Effector memory CD4-positive, alpha-beta T cell (primary cell): ENCODE measurements at regions not wholly inside any gene's neighbourhood (a gene's known extent, or its start where the extent isn't known, plus 50 kb on each side); places are given as distances from the start of the nearest gene placed in this dataset.
"Not testable (repeated sequence)": the region's sequence is repeated elsewhere in the genome, so short reads cannot be mapped to it uniquely, and the experiment has no call there.

Source experiments
- DNase-seq, 3 donors: peaks; one replicate each; pipeline ENCODE4 v3.0.0-alpha.2; 2020
- H3K27ac ChIP-seq: 2 replicates; pipeline ENCODE4 v1.7.0; 2013; ENCODE audit warnings: mild to moderate bottlenecking, low read length, moderate library complexity; ENCODE audit not compliant: insufficient read depth, poor library complexity, severe bottlenecking
- H3K27me3 ChIP-seq: replicated peaks from 2 replicates; pipeline ENCODE4 v1.7.0; 2013; ENCODE audit warnings: mild to moderate bottlenecking, low read length; ENCODE audit not compliant: insufficient read depth, control insufficient read depth, poor library complexity, severe bottlenecking
- H3K36me3 ChIP-seq: 2 replicates; pipeline ENCODE4 v1.7.0; 2013; ENCODE audit warnings: mild to moderate bottlenecking, low read length, moderate library complexity; ENCODE audit not compliant: control insufficient read depth, insufficient read depth
- H3K4me1 ChIP-seq: 2 replicates; pipeline ENCODE4 v1.7.0; 2013; ENCODE audit warnings: low read length, mild to moderate bottlenecking; ENCODE audit not compliant: control insufficient read depth, insufficient read depth, poor library complexity, severe bottlenecking
- H3K4me3 ChIP-seq: 2 replicates; pipeline ENCODE4 v1.7.0; 2013; ENCODE audit warnings: low read length, low read depth, mild to moderate bottlenecking; ENCODE audit not compliant: insufficient read depth, poor library complexity, severe bottlenecking
- H3K9me3 ChIP-seq: 2 replicates; pipeline ENCODE4 v1.7.0; 2013; ENCODE audit warnings: mild to moderate bottlenecking, low read length, moderate library complexity; ENCODE audit not compliant: control insufficient read depth

GRCh38 chr10:113479346-113480080, 73.3 kb upstream of the HABP2 start:
- Histone ChIP-seq H3K4me3 (no peak overlapping the region), H3K27ac (no peak overlapping the region), H3K4me1 (no peaks in the 10 kb centered on the region), H3K27me3 (no peaks in the 10 kb centered on the region), H3K36me3 (no peaks in the 10 kb centered on the region), H3K9me3 (no peaks in the 10 kb centered on the region)
- DNase-seq, result no peak

DNA sequence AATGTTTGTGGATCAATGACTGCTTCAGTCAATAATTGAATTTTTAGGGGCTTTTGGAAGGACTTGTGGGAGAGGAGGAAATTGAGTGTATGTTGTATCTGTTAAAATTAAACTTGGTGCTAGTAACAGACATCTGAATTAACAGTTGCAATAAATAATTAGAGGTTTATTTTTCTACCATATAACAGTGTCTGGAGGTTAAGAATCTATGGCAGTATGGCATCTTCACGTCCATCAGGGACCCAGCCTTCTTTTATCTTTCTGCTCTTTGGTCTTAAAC, 72.8 kb upstream of the HABP2 start:
- Histone ChIP-seq H3K27me3 (no peaks in the 10 kb centered on the region), H3K4me3 (no peak overlapping the region), H3K36me3 (no peaks in the 10 kb centered on the region), H3K9me3 (no peaks in the 10 kb centered on the region), H3K27ac (no peak overlapping the region), H3K4me1 (no peaks in the 10 kb centered on the region)
- no peak for DNase-seq

- no peaks in the 10 kb centered on the region for H3K27me3 ChIP-seq
- no peaks in the 10 kb centered on the region for H3K9me3 ChIP-seq
- no peak overlapping the region for H3K27ac ChIP-seq
- no peaks in the 10 kb centered on the region for H3K4me1 ChIP-seq
- DNase-seq, result no peak
- no peak overlapping the region for H3K4me3 ChIP-seq
- no peaks in the 10 kb centered on the region for H3K36me3 ChIP-seq
Measured at GRCh38 chr10:113480851-113481502, 71.9 kb upstream of the HABP2 start.

GRCh38 chr10:113484487-113484886, 68.4 kb upstream of the HABP2 start:
- Histone ChIP-seq H3K36me3 (no peaks in the 10 kb centered on the region), H3K27me3 (no peaks in the 10 kb centered on the region), H3K4me3 (no peak overlapping the region), H3K9me3 (no peaks in the 10 kb centered on the region), H3K27ac (no peak overlapping the region), H3K4me1 (no peaks in the 10 kb centered on the region)
- DNase-seq, result no peak

DNA sequence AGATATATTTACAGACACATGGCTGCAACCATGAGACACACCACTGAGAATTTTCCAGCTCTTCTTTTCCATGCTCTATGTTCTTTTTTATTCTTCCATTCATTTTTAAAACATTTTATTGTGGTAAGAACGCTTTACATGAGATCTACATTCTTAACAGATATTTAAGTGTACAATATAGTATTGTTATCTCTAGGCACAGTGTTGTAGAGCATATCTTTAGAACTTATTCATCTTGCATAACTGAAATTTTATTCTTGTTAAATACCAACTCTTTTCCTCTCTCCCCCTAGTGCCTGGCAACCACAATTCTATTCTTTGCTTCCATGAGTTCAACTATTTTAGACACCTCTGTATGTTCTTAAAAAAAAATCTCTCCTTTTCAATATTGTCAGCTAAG, 67.1 kb upstream of the HABP2 start:
- H3K4me3 ChIP-seq, result no peak overlapping the region
- no peaks in the 10 kb centered on the region for H3K27me3 ChIP-seq
- H3K4me1 ChIP-seq, result no peaks in the 10 kb centered on the region
- H3K36me3 ChIP-seq, result no peaks in the 10 kb centered on the region
- no peak overlapping the region for H3K27ac ChIP-seq
- DNase-seq, result no peak
- H3K9me3 ChIP-seq, result no peaks in the 10 kb centered on the region

- Histone ChIP-seq H3K4me1 (no peaks in the 10 kb centered on the region), H3K27me3 (no peaks in the 10 kb centered on the region), H3K36me3 (no peaks in the 10 kb centered on the region), H3K4me3 (no peak overlapping the region), H3K27ac (no peak overlapping the region), H3K9me3 (no peaks in the 10 kb centered on the region)
- DNase-seq, result no peak
Measured at GRCh38 chr10:113486531-113486930, 66.3 kb upstream of the HABP2 start.

DNA sequence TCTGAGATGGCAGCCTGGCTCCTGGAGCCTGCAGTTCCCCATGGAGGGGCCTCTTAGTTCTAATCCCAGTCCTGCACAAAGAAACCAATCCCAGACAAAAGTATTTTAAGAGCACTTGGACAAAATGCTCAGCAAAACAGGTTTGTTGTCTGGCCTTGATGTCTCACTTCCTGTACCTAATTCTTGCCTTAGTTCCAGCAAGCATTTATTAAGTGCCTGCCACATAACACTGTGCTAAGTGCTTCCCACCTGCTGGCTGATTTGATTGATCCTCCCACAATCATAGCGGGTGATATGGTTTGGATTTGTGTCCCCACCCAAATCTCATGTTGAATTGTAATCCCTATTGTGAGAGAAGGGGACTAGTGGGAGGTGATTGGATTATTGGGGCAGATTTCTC, 65.7 kb upstream of the HABP2 start:
- Histone ChIP-seq H3K4me3 (no peak overlapping the region), H3K36me3 (no peaks in the 10 kb centered on the region), H3K27me3 (no peaks in the 10 kb centered on the region), H3K4me1 (no peaks in the 10 kb centered on the region), H3K9me3 (no peaks in the 10 kb centered on the region), H3K27ac (no peak overlapping the region)
- DNase-seq, result no peak

- H3K27ac ChIP-seq, result no peak overlapping the region
- H3K4me1 ChIP-seq, result no peaks in the 10 kb centered on the region
- no peaks in the 10 kb centered on the region for H3K9me3 ChIP-seq
- H3K27me3 ChIP-seq, result no peaks in the 10 kb centered on the region
- no peak overlapping the region for H3K4me3 ChIP-seq
- no peaks in the 10 kb centered on the region for H3K36me3 ChIP-seq
- no peak for DNase-seq
Measured at GRCh38 chr10:113488186-113488585, 64.7 kb upstream of the HABP2 start.

DNA sequence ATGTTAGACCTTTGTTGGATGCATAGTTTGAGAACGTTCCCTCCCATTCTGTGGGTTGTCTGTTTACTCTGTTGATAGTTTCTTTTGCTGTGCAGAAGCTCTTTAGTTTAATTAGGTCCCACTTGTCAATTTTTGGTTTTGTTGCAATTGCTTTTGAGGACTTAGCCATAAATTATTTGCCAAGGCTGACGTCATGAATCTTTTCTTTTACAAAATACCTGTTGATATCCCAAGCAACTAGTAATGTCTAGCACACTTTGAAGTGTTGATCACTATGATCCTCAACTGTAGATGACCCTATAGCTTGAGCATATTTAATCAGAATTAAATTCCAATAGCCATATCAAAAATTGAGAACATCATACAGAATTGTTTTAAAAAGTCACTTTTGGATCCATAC, 63.3 kb upstream of the HABP2 start:
- DNase-seq, H3K27me3 ChIP-seq, H3K36me3 ChIP-seq, H3K9me3 ChIP-seq, H3K27ac ChIP-seq, H3K4me1 ChIP-seq, H3K4me3 ChIP-seq: not testable (repeated sequence)

- Histone ChIP-seq H3K36me3 (no peaks in the 10 kb centered on the region), H3K9me3 (no peaks in the 10 kb centered on the region), H3K27me3 (no peaks in the 10 kb centered on the region), H3K27ac (no peak overlapping the region), H3K4me1 (no peaks in the 10 kb centered on the region), H3K4me3 (no peak overlapping the region)
- no peak for DNase-seq
Measured at GRCh38 chr10:113491967-113492565, 60.8 kb upstream of the HABP2 start.
